ENCODE measurements at regions not wholly inside any gene's neighbourhood (a gene's known extent, or its start where the extent isn't known, plus 50 kb on each side); places are given as distances from the start of the nearest gene placed in this dataset.

DNA sequence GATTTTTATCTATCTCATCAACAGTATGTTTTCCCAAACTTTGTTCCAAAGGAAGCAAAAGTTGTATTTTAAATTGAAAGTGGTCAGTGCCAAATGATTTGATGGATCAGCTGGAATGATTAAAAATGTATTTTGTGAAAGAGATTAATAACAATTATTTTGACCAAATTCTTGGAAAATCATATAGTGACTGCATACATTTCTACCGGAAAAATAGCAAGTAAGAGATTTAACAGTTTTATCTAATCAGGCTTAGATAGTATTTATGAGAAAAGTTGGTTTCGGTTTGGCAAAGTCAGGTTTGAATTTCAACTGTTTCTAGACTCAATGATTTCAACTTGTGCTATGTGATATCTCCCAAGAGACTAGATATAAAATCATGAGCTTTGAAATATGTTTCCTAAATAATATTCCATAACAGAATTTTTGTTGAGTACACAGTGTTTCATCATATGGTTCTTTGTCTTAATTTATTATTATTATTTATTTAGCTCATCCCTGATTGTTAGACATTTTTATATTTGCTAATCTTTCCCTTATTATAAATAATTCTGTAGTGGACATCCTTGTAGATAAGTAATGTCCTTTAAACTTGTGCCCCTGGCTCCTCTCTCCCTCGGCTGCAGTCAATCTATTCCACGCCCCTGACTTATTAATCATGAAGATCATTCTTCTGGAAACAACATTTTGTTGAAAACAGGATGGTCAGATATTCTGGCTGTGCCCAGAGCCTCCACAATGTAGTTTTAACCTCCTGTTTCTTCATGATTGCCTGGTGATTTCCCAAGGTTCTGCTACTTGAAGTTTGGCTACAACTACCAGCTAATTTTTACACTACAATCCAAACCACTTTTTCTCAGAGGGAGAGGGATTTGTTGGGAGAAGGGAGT lies 520.7 kb upstream of the TCF4 start:
- TF ChIP-seq GATA2 (IDR thresholded peaks at IDR 0.05; ENCODE audit: low read depth, low read length), result no peak
- no peak for TF ChIP-seq GATA3 (IDR thresholded peaks at IDR 0.05; ENCODE audit: low read depth, low read length)

Measured in SH-SY5Y (cell line).